ENCODE measurements at regions not wholly inside any gene's neighbourhood (a gene's known extent, or its start where the extent isn't known, plus 50 kb on each side); places are given as distances from the start of the nearest gene placed in this dataset.
A peak's percentile ranks its signal among the peaks of the same experiment; 100 is the strongest.
"Not testable (repeated sequence)": the region's sequence is repeated elsewhere in the genome, so short reads cannot be mapped to it uniquely, and the experiment has no call there.

GRCh38 chr2:67166511-67166910 is 230.6 kb upstream of the ETAA1 start:
- not testable (repeated sequence) for H3K27me3 ChIP-seq (ENCODE audit: control insufficient read depth in 1 of 2, insufficient read depth in 2 of 2, low read length in 2 of 2); H3K4me3 ChIP-seq (ENCODE audit: low read depth in 1 of 2, low read length in 2 of 2); H3K4me1 ChIP-seq (ENCODE audit: insufficient read depth, low read length); H3K9me3 ChIP-seq (ENCODE audit: low read length); H3K27ac ChIP-seq (ENCODE audit: low read depth, low read length); H3K36me3 ChIP-seq (ENCODE audit: insufficient read depth, low read length); H3K9ac ChIP-seq (ENCODE audit: low read length)

- H3K27ac ChIP-seq (ENCODE audit: low read depth, low read length): no peak overlapping the region
Measured at GRCh38 chr2:67169417-67170140, 227.6 kb upstream of the ETAA1 start.

GRCh38 chr2:67179526-67179925 is 217.6 kb upstream of the ETAA1 start:
- no peaks in the 10 kb centered on the region for H3K27me3 ChIP-seq (ENCODE audit: control insufficient read depth in 1 of 2, insufficient read depth in 2 of 2, low read length in 2 of 2)
- H3K9ac ChIP-seq (ENCODE audit: low read length): no peak overlapping the region
- H3K9me3 ChIP-seq (ENCODE audit: low read length): no peaks in the 10 kb centered on the region

More at GRCh38 chr2:67169417-67170140, 227.6 kb upstream of the ETAA1 start:
- Histone ChIP-seq H3K36me3 (ENCODE audit: insufficient read depth, low read length) (no peaks in the 10 kb centered on the region), H3K4me1 (ENCODE audit: insufficient read depth, low read length) (no peaks in the 10 kb centered on the region), H3K9ac (ENCODE audit: low read length) (no peak overlapping the region), H3K4me3 (ENCODE audit: low read depth in 1 of 2, low read length in 2 of 2) (no peak overlapping the region), H3K9me3 (ENCODE audit: low read length) (no peaks in the 10 kb centered on the region), H3K27me3 (ENCODE audit: control insufficient read depth in 1 of 2, insufficient read depth in 2 of 2, low read length in 2 of 2) (no peaks in the 10 kb centered on the region)

GRCh38 chr2:67180841-67181240 is 216.3 kb upstream of the ETAA1 start:
- no peaks in the 10 kb centered on the region for H3K36me3 ChIP-seq (ENCODE audit: insufficient read depth, low read length)
- H3K9ac ChIP-seq (ENCODE audit: low read length): no peak overlapping the region
- no peak overlapping the region for H3K4me3 ChIP-seq (ENCODE audit: low read depth in 1 of 2, low read length in 2 of 2)
- no peaks in the 10 kb centered on the region for H3K9me3 ChIP-seq (ENCODE audit: low read length)
- H3K27ac ChIP-seq (ENCODE audit: low read depth, low read length): no peak overlapping the region
- H3K4me1 ChIP-seq (ENCODE audit: insufficient read depth, low read length): no peaks in the 10 kb centered on the region
- no peaks in the 10 kb centered on the region for H3K27me3 ChIP-seq (ENCODE audit: control insufficient read depth in 1 of 2, insufficient read depth in 2 of 2, low read length in 2 of 2)

More at GRCh38 chr2:67179526-67179925, 217.6 kb upstream of the ETAA1 start:
- H3K36me3 ChIP-seq (ENCODE audit: insufficient read depth, low read length): no peaks in the 10 kb centered on the region
- no peaks in the 10 kb centered on the region for H3K4me1 ChIP-seq (ENCODE audit: insufficient read depth, low read length)
- no peak overlapping the region for H3K4me3 ChIP-seq (ENCODE audit: low read depth in 1 of 2, low read length in 2 of 2)
- no peak overlapping the region for H3K27ac ChIP-seq (ENCODE audit: low read depth, low read length)

GRCh38 chr2:67182884-67183283 is 214.2 kb upstream of the ETAA1 start:
- H3K27me3 ChIP-seq (ENCODE audit: control insufficient read depth in 1 of 2, insufficient read depth in 2 of 2, low read length in 2 of 2): no peaks in the 10 kb centered on the region
- no peak overlapping the region for H3K9ac ChIP-seq (ENCODE audit: low read length)
- H3K27ac ChIP-seq (ENCODE audit: low read depth, low read length): no peak overlapping the region
- no peaks in the 10 kb centered on the region for H3K9me3 ChIP-seq (ENCODE audit: low read length)
- H3K36me3 ChIP-seq (ENCODE audit: insufficient read depth, low read length): no peaks in the 10 kb centered on the region
- no peak overlapping the region for H3K4me3 ChIP-seq (ENCODE audit: low read depth in 1 of 2, low read length in 2 of 2)
- H3K4me1 ChIP-seq (ENCODE audit: insufficient read depth, low read length): no peaks in the 10 kb centered on the region

- H3K4me1 ChIP-seq (ENCODE audit: insufficient read depth, low read length): no peaks in the 10 kb centered on the region
- H3K9me3 ChIP-seq (ENCODE audit: low read length): no peaks in the 10 kb centered on the region
- no peaks in the 10 kb centered on the region for H3K36me3 ChIP-seq (ENCODE audit: insufficient read depth, low read length)
- H3K4me3 ChIP-seq (ENCODE audit: low read depth in 1 of 2, low read length in 2 of 2): no peak overlapping the region
- no peaks in the 10 kb centered on the region for H3K27me3 ChIP-seq (ENCODE audit: control insufficient read depth in 1 of 2, insufficient read depth in 2 of 2, low read length in 2 of 2)
- H3K27ac ChIP-seq (ENCODE audit: low read depth, low read length): no peak overlapping the region
- H3K9ac ChIP-seq (ENCODE audit: low read length): no peak overlapping the region
Measured at GRCh38 chr2:67186326-67186725, 210.8 kb upstream of the ETAA1 start.

GRCh38 chr2:67186871-67187270 is 210.3 kb upstream of the ETAA1 start:
- Histone ChIP-seq H3K27ac (ENCODE audit: low read depth, low read length) (no peak overlapping the region), H3K9ac (ENCODE audit: low read length) (no peak overlapping the region), H3K4me3 (ENCODE audit: low read depth in 1 of 2, low read length in 2 of 2) (no peak overlapping the region), H3K9me3 (ENCODE audit: low read length) (no peaks in the 10 kb centered on the region), H3K27me3 (ENCODE audit: control insufficient read depth in 1 of 2, insufficient read depth in 2 of 2, low read length in 2 of 2) (no peaks in the 10 kb centered on the region), H3K4me1 (ENCODE audit: insufficient read depth, low read length) (no peaks in the 10 kb centered on the region), H3K36me3 (ENCODE audit: insufficient read depth, low read length) (no peaks in the 10 kb centered on the region)

- H3K9ac ChIP-seq (ENCODE audit: low read length); H3K36me3 ChIP-seq (ENCODE audit: insufficient read depth, low read length); H3K4me3 ChIP-seq (ENCODE audit: low read depth in 1 of 2, low read length in 2 of 2); H3K27ac ChIP-seq (ENCODE audit: low read depth, low read length); H3K4me1 ChIP-seq (ENCODE audit: insufficient read depth, low read length); H3K27me3 ChIP-seq (ENCODE audit: control insufficient read depth in 1 of 2, insufficient read depth in 2 of 2, low read length in 2 of 2); H3K9me3 ChIP-seq (ENCODE audit: low read length): not testable (repeated sequence)
Measured at GRCh38 chr2:67195327-67195726, 201.8 kb upstream of the ETAA1 start.

- Histone ChIP-seq H3K9ac (ENCODE audit: low read length) (no peak overlapping the region), H3K36me3 (ENCODE audit: insufficient read depth, low read length) (no peaks in the 10 kb centered on the region), H3K4me3 (ENCODE audit: low read depth in 1 of 2, low read length in 2 of 2) (no peak overlapping the region), H3K4me1 (ENCODE audit: insufficient read depth, low read length) (no peaks in the 10 kb centered on the region), H3K9me3 (ENCODE audit: low read length) (no peaks in the 10 kb centered on the region), H3K27ac (ENCODE audit: low read depth, low read length) (no peak overlapping the region), H3K27me3 (ENCODE audit: control insufficient read depth in 1 of 2, insufficient read depth in 2 of 2, low read length in 2 of 2) (no peaks in the 10 kb centered on the region)
Measured at GRCh38 chr2:67201521-67201920, 195.6 kb upstream of the ETAA1 start.

GRCh38 chr2:67204349-67204748 is 192.8 kb upstream of the ETAA1 start:
- Histone ChIP-seq H3K27me3 (ENCODE audit: control insufficient read depth in 1 of 2, insufficient read depth in 2 of 2, low read length in 2 of 2) (no peaks in the 10 kb centered on the region), H3K9me3 (ENCODE audit: low read length) (no peaks in the 10 kb centered on the region), H3K36me3 (ENCODE audit: insufficient read depth, low read length) (no peaks in the 10 kb centered on the region), H3K9ac (ENCODE audit: low read length) (no peak overlapping the region), H3K4me3 (ENCODE audit: low read depth in 1 of 2, low read length in 2 of 2) (no peak overlapping the region), H3K27ac (ENCODE audit: low read depth, low read length) (no peak overlapping the region), H3K4me1 (ENCODE audit: insufficient read depth, low read length) (no peaks in the 10 kb centered on the region)

GRCh38 chr2:67208887-67209500 is 188.1 kb upstream of the ETAA1 start:
- no peaks in the 10 kb centered on the region for H3K4me1 ChIP-seq (ENCODE audit: insufficient read depth, low read length)
- H3K36me3 ChIP-seq (ENCODE audit: insufficient read depth, low read length): no peaks in the 10 kb centered on the region
- H3K4me3 ChIP-seq (ENCODE audit: low read depth in 1 of 2, low read length in 2 of 2): no peak overlapping the region
- no peaks in the 10 kb centered on the region for H3K9me3 ChIP-seq (ENCODE audit: low read length)
- H3K9ac ChIP-seq (ENCODE audit: low read length): no peak overlapping the region
- no peaks in the 10 kb centered on the region for H3K27me3 ChIP-seq (ENCODE audit: control insufficient read depth in 1 of 2, insufficient read depth in 2 of 2, low read length in 2 of 2)
- H3K27ac ChIP-seq (ENCODE audit: low read depth, low read length): no peak overlapping the region

- Histone ChIP-seq H3K4me1 (ENCODE audit: insufficient read depth, low read length) (peaks cover 9% of the 10 kb centered on the region), H3K4me3 (ENCODE audit: low read depth in 1 of 2, low read length in 2 of 2) (peak overlapping the region in 1 of 2 donors; percentile 2), H3K9me3 (ENCODE audit: low read length) (no peaks in the 10 kb centered on the region), H3K27ac (ENCODE audit: low read depth, low read length) (peak overlapping the region; percentile 32), H3K9ac (ENCODE audit: low read length) (peak overlapping the region; percentile 3), H3K36me3 (ENCODE audit: insufficient read depth, low read length) (no peaks in the 10 kb centered on the region), H3K27me3 (ENCODE audit: control insufficient read depth in 1 of 2, insufficient read depth in 2 of 2, low read length in 2 of 2) (no peaks in the 10 kb centered on the region)
Measured at GRCh38 chr2:67210430-67210829, 186.7 kb upstream of the ETAA1 start.
